WTC11 (cell line): ENCODE measurements at regions not wholly inside any gene's neighbourhood (a gene's known extent, or its start where the extent isn't known, plus 50 kb on each side); places are given as distances from the start of the nearest gene placed in this dataset.

Source experiments
- ATAC-seq: fragments of 200-7000 bp; cut with Tn5 transposase; 2 replicates; pipeline ENCODE4 v1.10.0; 2021; ENCODE audit warnings: mild to moderate bottlenecking, moderate library complexity
- CTCF ChIA-PET: fragments of 300-600 bp; sonication (Branson Sonifier 250); formaldehyde crosslinking; loops from one replicate; lab custom pipeline; 2021; ENCODE audit warnings: antibody characterized with exemption; lab: Charles Lee
- POLR2A ChIA-PET: fragments of 350-600 bp; sonication (Branson Sonifier 250); formaldehyde crosslinking; loops from one replicate; lab custom pipeline; 2021; ENCODE audit warnings: antibody characterized with exemption; lab: Charles Lee
- DNase-seq: peaks from one replicate; pipeline ENCODE4 v3.0.0; 2021; ENCODE audit warnings: low spot score
- H3K27ac Mint-ChIP-seq: 2 replicates; pipeline ENCODE4 v1.8.0; 2021; ENCODE audit warnings: mixed read lengths
- H3K27me3 Mint-ChIP-seq: 2 replicates; pipeline ENCODE4 v1.8.0; 2021; ENCODE audit warnings: low read depth, mild to moderate bottlenecking, moderate library complexity, mixed read lengths
- H3K36me3 Mint-ChIP-seq: 2 replicates; pipeline ENCODE4 v1.8.0; 2021; ENCODE audit warnings: mixed read lengths
- H3K4me1 Mint-ChIP-seq: 2 replicates; pipeline ENCODE4 v1.8.0; 2022; ENCODE audit warnings: mixed read lengths
- H3K4me3 Mint-ChIP-seq: 2 replicates; pipeline ENCODE4 v1.8.0; 2021; ENCODE audit warnings: mild to moderate bottlenecking, moderate library complexity, mixed read lengths
- H3K9me3 Mint-ChIP-seq: 2 replicates; pipeline ENCODE4 v1.8.0; 2021; ENCODE audit warnings: mixed read lengths
- CREB1 ChIP-seq: sonication (generic); formaldehyde crosslinking; IDR thresholded peaks from 2 replicates; pipeline ENCODE4 v1.8.0; 2023; ENCODE audit warnings: mild to moderate bottlenecking, missing genetic modification reagents
- CREM ChIP-seq: sonication (generic); formaldehyde crosslinking; IDR thresholded peaks from 2 replicates; pipeline ENCODE4 v1.8.1; 2022; ENCODE audit warnings: mild to moderate bottlenecking, missing genetic modification reagents, moderate library complexity
- FOXP1 ChIP-seq: sonication (generic); formaldehyde crosslinking; IDR thresholded peaks from 2 replicates; pipeline ENCODE4 v1.8.0; 2022; ENCODE audit warnings: missing genetic modification reagents, mild to moderate bottlenecking, moderate library complexity, borderline replicate concordance
- GRHL2 ChIP-seq: fragments of 250-450 bp; sonication (Bioruptor Pico); IDR thresholded peaks from 2 replicates; pipeline ENCODE4 v1.8.0; 2022; ENCODE audit warnings: mild to moderate bottlenecking, moderate library complexity; ENCODE audit not compliant: insufficient replicate concordance, severe bottlenecking
- GTF2I ChIP-seq: fragments of 250-450 bp; sonication (Bioruptor Pico); conservative IDR thresholded peaks from 2 replicates; pipeline ENCODE4 v1.4.0; 2021; ENCODE audit warnings: mild to moderate bottlenecking
- IRF2 ChIP-seq: sonication (generic); formaldehyde crosslinking; IDR thresholded peaks from 2 replicates; pipeline ENCODE4 v1.8.0; 2022; ENCODE audit warnings: low read depth, missing genetic modification reagents, borderline replicate concordance
- NR1H2 ChIP-seq: sonication (generic); formaldehyde crosslinking; IDR thresholded peaks from 2 replicates; pipeline ENCODE4 v1.9.0; 2021; ENCODE audit warnings: mild to moderate bottlenecking, moderate library complexity, missing genetic modification reagents
- NR3C1 ChIP-seq: sonication (generic); formaldehyde crosslinking; conservative IDR thresholded peaks from 2 replicates; pipeline ENCODE4 v1.8.1; 2023; ENCODE audit warnings: low read depth, mild to moderate bottlenecking, missing genetic modification reagents
- PRRX2 ChIP-seq: fragments of 250-450 bp; sonication (Bioruptor Pico); IDR thresholded peaks from 2 replicates; pipeline ENCODE4 v1.8.0; 2021; ENCODE audit warnings: mild to moderate bottlenecking
- SMAD4 ChIP-seq: sonication (generic); formaldehyde crosslinking; IDR thresholded peaks from 2 replicates; pipeline ENCODE4 v1.8.0; 2022; ENCODE audit warnings: mild to moderate bottlenecking, missing genetic modification reagents
- TEAD4 ChIP-seq: sonication (generic); formaldehyde crosslinking; IDR thresholded peaks from 2 replicates; pipeline ENCODE4 v1.8.0; 2022; ENCODE audit warnings: mild to moderate bottlenecking, missing genetic modification reagents
- ZNF121 ChIP-seq: sonication (generic); formaldehyde crosslinking; IDR thresholded peaks from 2 replicates; pipeline ENCODE4 v1.8.0; 2023; ENCODE audit warnings: missing genetic modification reagents
- ZNF396 ChIP-seq: fragments of 250-450 bp; sonication (Bioruptor Pico); IDR thresholded peaks from 2 replicates; pipeline ENCODE4 v1.8.0; 2021; ENCODE audit warnings: mild to moderate bottlenecking, moderate library complexity, borderline replicate concordance
- TF ChIP-seq, protein P1 (sequence below): sonication (generic); formaldehyde crosslinking; IDR thresholded peaks from 2 replicates; pipeline ENCODE4 v1.8.0; 2022; ENCODE audit warnings: mild to moderate bottlenecking, missing genetic modification reagents
- TF ChIP-seq, protein P2 (sequence below): fragments of 250-450 bp; sonication (Bioruptor Pico); IDR thresholded peaks from 2 replicates; pipeline ENCODE4 v2.1.2; 2022; ENCODE audit warnings: mild to moderate bottlenecking, moderate library complexity
- TF ChIP-seq, protein P3 (sequence below): sonication (generic); formaldehyde crosslinking; IDR thresholded peaks from 2 replicates; pipeline ENCODE4 v1.8.1; 2023; ENCODE audit warnings: mild to moderate bottlenecking, missing genetic modification reagents, borderline replicate concordance
- TF ChIP-seq, protein P4 (sequence below): sonication (generic); formaldehyde crosslinking; IDR thresholded peaks from 2 replicates; pipeline ENCODE4 v1.8.1; 2022; ENCODE audit warnings: missing genetic modification reagents, borderline replicate concordance
- TF ChIP-seq, protein P5 (sequence below): sonication (generic); formaldehyde crosslinking; IDR thresholded peaks from 2 replicates; pipeline ENCODE4 v1.8.0; 2022; ENCODE audit warnings: mild to moderate bottlenecking, missing genetic modification reagents
- TF ChIP-seq, protein P6 (sequence below): sonication (generic); formaldehyde crosslinking; conservative IDR thresholded peaks from 2 replicates; pipeline ENCODE4 v1.8.1; 2023; ENCODE audit warnings: mild to moderate bottlenecking, low read depth, missing genetic modification reagents, moderate library complexity

DNA sequence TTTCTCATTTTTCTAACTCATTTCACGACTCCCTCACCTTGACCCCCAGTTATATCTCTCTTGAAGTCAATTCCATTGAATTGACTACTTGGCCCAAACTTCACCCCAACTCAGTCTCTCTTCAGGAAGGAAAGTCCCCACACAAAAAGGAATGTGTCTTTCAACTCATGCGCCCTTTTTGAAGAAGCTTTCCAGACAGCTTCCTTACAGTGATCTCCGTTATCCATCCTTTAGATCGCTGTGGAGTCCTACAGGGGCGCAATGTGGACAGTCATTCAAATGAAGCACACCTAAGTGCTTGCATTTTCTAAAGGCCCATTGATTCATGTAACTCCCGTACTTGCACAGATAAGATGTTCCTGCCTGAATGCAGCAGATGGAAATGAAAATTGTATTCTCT, 101.1 kb upstream of the VPREB1 start:
- Mint-ChIP-seq H3K27me3 (peaks cover 94% of the 10 kb centered on the region), H3K9me3 (peaks cover 5% of the 10 kb centered on the region; the same call in 1 of the 2 replicates), H3K36me3 (0 out of 2 replicates have a peak, but pooled peaks cover 3% of the 10 kb centered on the region), H3K4me3 (no peak overlapping the region), H3K27ac (no peak overlapping the region), H3K4me1 (peaks cover 17% of the 10 kb centered on the region)
- ATAC-seq (no peak), DNase-seq (no peak)
- TF ChIP-seq GRHL2 (CRISPR knock-in tag) (no peak), GTF2I (CRISPR knock-in tag) (no peak), PRRX2 (CRISPR knock-in tag) (no peak), ZNF121 (CRISPR knock-in tag) (no peak), FOXP1 (CRISPR knock-in tag) (no peak), ZNF396 (CRISPR knock-in tag) (no peak), TEAD4 (no peak), CREB1 (no peak), CREM (CRISPR knock-in tag) (no peak), SMAD4 (CRISPR knock-in tag) (no peak), IRF2 (CRISPR knock-in tag) (no peak), NR3C1 (no peak), NR1H2 (CRISPR knock-in tag) (no peak)
- TF ChIP-seq, protein P1, sequence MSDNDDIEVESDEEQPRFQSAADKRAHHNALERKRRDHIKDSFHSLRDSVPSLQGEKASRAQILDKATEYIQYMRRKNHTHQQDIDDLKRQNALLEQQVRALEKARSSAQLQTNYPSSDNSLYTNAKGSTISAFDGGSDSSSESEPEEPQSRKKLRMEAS: no peak
- TF ChIP-seq, protein P2, sequence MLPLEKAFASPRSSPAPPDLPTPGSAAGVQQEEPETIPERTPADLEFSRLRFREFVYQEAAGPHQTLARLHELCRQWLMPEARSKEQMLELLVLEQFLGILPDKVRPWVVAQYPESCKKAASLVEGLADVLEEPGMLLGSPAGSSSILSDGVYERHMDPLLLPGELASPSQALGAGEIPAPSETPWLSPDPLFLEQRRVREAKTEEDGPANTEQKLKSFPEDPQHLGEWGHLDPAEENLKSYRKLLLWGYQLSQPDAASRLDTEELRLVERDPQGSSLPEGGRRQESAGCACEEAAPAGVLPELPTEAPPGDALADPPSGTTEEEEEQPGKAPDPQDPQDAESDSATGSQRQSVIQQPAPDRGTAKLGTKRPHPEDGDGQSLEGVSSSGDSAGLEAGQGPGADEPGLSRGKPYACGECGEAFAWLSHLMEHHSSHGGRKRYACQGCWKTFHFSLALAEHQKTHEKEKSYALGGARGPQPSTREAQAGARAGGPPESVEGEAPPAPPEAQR (CRISPR knock-in tag): no peak
- TF ChIP-seq, protein P3, sequence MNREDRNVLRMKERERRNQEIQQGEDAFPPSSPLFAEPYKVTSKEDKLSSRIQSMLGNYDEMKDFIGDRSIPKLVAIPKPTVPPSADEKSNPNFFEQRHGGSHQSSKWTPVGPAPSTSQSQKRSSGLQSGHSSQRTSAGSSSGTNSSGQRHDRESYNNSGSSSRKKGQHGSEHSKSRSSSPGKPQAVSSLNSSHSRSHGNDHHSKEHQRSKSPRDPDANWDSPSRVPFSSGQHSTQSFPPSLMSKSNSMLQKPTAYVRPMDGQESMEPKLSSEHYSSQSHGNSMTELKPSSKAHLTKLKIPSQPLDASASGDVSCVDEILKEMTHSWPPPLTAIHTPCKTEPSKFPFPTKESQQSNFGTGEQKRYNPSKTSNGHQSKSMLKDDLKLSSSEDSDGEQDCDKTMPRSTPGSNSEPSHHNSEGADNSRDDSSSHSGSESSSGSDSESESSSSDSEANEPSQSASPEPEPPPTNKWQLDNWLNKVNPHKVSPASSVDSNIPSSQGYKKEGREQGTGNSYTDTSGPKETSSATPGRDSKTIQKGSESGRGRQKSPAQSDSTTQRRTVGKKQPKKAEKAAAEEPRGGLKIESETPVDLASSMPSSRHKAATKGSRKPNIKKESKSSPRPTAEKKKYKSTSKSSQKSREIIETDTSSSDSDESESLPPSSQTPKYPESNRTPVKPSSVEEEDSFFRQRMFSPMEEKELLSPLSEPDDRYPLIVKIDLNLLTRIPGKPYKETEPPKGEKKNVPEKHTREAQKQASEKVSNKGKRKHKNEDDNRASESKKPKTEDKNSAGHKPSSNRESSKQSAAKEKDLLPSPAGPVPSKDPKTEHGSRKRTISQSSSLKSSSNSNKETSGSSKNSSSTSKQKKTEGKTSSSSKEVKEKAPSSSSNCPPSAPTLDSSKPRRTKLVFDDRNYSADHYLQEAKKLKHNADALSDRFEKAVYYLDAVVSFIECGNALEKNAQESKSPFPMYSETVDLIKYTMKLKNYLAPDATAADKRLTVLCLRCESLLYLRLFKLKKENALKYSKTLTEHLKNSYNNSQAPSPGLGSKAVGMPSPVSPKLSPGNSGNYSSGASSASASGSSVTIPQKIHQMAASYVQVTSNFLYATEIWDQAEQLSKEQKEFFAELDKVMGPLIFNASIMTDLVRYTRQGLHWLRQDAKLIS (CRISPR knock-in tag): no peak
- TF ChIP-seq, protein P4, sequence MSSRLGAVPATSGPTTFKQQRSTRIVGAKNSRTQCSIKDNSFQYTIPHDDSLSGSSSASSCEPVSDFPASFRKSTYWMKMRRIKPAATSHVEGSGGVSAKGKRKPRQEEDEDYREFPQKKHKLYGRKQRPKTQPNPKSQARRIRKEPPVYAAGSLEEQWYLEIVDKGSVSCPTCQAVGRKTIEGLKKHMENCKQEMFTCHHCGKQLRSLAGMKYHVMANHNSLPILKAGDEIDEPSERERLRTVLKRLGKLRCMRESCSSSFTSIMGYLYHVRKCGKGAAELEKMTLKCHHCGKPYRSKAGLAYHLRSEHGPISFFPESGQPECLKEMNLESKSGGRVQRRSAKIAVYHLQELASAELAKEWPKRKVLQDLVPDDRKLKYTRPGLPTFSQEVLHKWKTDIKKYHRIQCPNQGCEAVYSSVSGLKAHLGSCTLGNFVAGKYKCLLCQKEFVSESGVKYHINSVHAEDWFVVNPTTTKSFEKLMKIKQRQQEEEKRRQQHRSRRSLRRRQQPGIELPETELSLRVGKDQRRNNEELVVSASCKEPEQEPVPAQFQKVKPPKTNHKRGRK (CRISPR knock-in tag): no peak
- TF ChIP-seq, protein P5, sequence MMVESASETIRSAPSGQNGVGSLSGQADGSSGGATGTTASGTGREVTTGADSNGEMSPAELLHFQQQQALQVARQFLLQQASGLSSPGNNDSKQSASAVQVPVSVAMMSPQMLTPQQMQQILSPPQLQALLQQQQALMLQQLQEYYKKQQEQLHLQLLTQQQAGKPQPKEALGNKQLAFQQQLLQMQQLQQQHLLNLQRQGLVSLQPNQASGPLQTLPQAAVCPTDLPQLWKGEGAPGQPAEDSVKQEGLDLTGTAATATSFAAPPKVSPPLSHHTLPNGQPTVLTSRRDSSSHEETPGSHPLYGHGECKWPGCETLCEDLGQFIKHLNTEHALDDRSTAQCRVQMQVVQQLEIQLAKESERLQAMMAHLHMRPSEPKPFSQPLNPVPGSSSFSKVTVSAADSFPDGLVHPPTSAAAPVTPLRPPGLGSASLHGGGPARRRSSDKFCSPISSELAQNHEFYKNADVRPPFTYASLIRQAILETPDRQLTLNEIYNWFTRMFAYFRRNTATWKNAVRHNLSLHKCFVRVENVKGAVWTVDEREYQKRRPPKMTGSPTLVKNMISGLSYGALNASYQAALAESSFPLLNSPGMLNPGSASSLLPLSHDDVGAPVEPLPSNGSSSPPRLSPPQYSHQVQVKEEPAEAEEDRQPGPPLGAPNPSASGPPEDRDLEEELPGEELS (CRISPR knock-in tag): no peak
- TF ChIP-seq, protein P6, sequence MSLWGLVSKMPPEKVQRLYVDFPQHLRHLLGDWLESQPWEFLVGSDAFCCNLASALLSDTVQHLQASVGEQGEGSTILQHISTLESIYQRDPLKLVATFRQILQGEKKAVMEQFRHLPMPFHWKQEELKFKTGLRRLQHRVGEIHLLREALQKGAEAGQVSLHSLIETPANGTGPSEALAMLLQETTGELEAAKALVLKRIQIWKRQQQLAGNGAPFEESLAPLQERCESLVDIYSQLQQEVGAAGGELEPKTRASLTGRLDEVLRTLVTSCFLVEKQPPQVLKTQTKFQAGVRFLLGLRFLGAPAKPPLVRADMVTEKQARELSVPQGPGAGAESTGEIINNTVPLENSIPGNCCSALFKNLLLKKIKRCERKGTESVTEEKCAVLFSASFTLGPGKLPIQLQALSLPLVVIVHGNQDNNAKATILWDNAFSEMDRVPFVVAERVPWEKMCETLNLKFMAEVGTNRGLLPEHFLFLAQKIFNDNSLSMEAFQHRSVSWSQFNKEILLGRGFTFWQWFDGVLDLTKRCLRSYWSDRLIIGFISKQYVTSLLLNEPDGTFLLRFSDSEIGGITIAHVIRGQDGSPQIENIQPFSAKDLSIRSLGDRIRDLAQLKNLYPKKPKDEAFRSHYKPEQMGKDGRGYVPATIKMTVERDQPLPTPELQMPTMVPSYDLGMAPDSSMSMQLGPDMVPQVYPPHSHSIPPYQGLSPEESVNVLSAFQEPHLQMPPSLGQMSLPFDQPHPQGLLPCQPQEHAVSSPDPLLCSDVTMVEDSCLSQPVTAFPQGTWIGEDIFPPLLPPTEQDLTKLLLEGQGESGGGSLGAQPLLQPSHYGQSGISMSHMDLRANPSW (CRISPR knock-in tag): no peak
- POLR2A ChIA-PET: no interaction called here
- CTCF ChIA-PET: interaction anchor here (1.3 to 2.6 kb wide), 3 partner anchors 36 to 171 kb away, joined by 4 to 6 read pairs (median 4); no protein-coding TSS in a partner anchor
